GM12878 (cell line): ENCODE measurements at regions not wholly inside any gene's neighbourhood (a gene's known extent, or its start where the extent isn't known, plus 50 kb on each side); places are given as distances from the start of the nearest gene placed in this dataset.

Experiments
- ATAC-seq: fragments of 200-7000 bp; cut with Tn5 transposase; 3 replicates; pipeline ENCODE4 v1.9.1; 2020; ENCODE audit warnings: mild to moderate bottlenecking, moderate library complexity
- BruUV-seq: library from RNA; stranded (reverse); fragments of 400-500 nt; replicated peaks from 2 replicates; lab custom pipeline; 2021; lab: Mats Ljungman, UMichigan
- CTCF ChIA-PET: fragments of 300-600 bp; sonication (Branson Sonifier 250); formaldehyde crosslinking; extraction: SDS; loops from one replicate; lab custom pipeline; 2021; ENCODE audit warnings: inconsistent platforms; lab: Yijun Ruan, JAX
- POLR2A ChIA-PET: fragments of 350-600 bp; formaldehyde crosslinking; extraction: SDS; loops from one replicate; lab custom pipeline; 2021; ENCODE audit warnings: inconsistent platforms; lab: Charles Lee
- RAD21 ChIA-PET: fragments of 300-600 bp; sonication (Branson Sonifier 250); formaldehyde crosslinking; loops from one replicate; lab custom pipeline; 2023; ENCODE audit warnings: antibody characterized with exemption; ENCODE audit not compliant: unreplicated experiment; lab: Charles Lee
- SMC1A ChIA-PET: fragments of 300-600 bp; sonication (Branson Sonifier 250); formaldehyde crosslinking; loops from one replicate; lab custom pipeline; 2023; ENCODE audit not compliant: unreplicated experiment, uncharacterized antibody; lab: Charles Lee
- DNase-seq: peaks from one replicate; pipeline ENCODE4 v3.0.0-alpha.2; 2011; ENCODE audit warnings: low read depth, low spot score
- FAIRE-seq: peaks from 3 replicates; lab custom pipeline; 2011; peaks lifted over from hg19 to GRCh38; lab: Jason Lieb, UNC
- H2AFZ ChIP-seq: 2 replicates; pipeline ENCODE4 v1.6.0; 2011; ENCODE audit warnings: low read depth, low read length, control low read depth; ENCODE audit not compliant: control insufficient read depth
- H3K27ac ChIP-seq: 2 replicates; pipeline ENCODE4 v1.5.1; 2011; ENCODE audit warnings: control low read depth; ENCODE audit not compliant: control insufficient read depth, insufficient read depth
- H3K27me3 ChIP-seq, 2 experiments: replicated peaks in 1 of 2; 2 replicates each; pipeline versions ENCODE4 v1.6.0 to v1.6.1; 2011; ENCODE audit warnings: low read length in 1 of 2; ENCODE audit not compliant: control insufficient read depth in 2 of 2, insufficient read depth in 2 of 2
- H3K36me3 ChIP-seq, 2 experiments: 2 replicates each; pipeline ENCODE4 v1.5.1; 2011; ENCODE audit warnings: low read length in 1 of 2; ENCODE audit not compliant: control insufficient read depth in 2 of 2, insufficient read depth in 2 of 2
- H3K4me1 ChIP-seq: 2 replicates; pipeline ENCODE4 v1.6.1; 2011; ENCODE audit warnings: mild to moderate bottlenecking, low read length, moderate library complexity, mixed read lengths; ENCODE audit not compliant: control insufficient read depth, insufficient read depth
- H3K4me2 ChIP-seq: 2 replicates; pipeline ENCODE4 v1.6.0; 2011; ENCODE audit warnings: control low read depth; ENCODE audit not compliant: control insufficient read depth, insufficient read depth
- H3K4me3 ChIP-seq: fragments of 200-600 bp; sonication (generic); 2 replicates; pipeline ENCODE4 v1.5.1; 2016
- H3K79me2 ChIP-seq: 2 replicates; pipeline ENCODE4 v1.6.0; 2011; ENCODE audit warnings: low read length; ENCODE audit not compliant: control insufficient read depth, insufficient read depth
- H3K9ac ChIP-seq: 2 replicates; pipeline ENCODE4 v1.8.0; 2011; ENCODE audit warnings: low read length, control low read depth, mixed read lengths; ENCODE audit not compliant: control insufficient read depth, insufficient read depth
- H3K9me3 ChIP-seq: replicated peaks from 3 replicates; pipeline ENCODE4 v1.5.1; 2011; ENCODE audit warnings: mild to moderate bottlenecking, low read length; ENCODE audit not compliant: control insufficient read depth, insufficient read depth
- H4K20me1 ChIP-seq: 2 replicates; pipeline ENCODE4 v1.6.0; 2011; ENCODE audit not compliant: control insufficient read depth, insufficient read depth
- CHD2 ChIP-seq: IDR thresholded peaks from 2 replicates; pipeline ENCODE4 v1.6.1; 2011; ENCODE audit warnings: low read depth, low read length, improper control_type of control experiment, borderline replicate concordance
- CREM ChIP-seq: IDR thresholded peaks from 2 replicates; pipeline ENCODE4 v1.6.1; 2014; ENCODE audit warnings: antibody characterized with exemption, low read depth
- HDAC2 ChIP-seq: fragments of 200-600 bp; sonication (generic); IDR thresholded peaks from 2 replicates; pipeline ENCODE4 v1.6.1; 2017
- JUNB ChIP-seq: IDR thresholded peaks from 2 replicates; pipeline ENCODE4 v1.6.1; 2016; ENCODE audit warnings: antibody characterized with exemption, mild to moderate bottlenecking
- KAT2A ChIP-seq: conservative IDR thresholded peaks from 2 replicates; pipeline ENCODE4 v1.6.1; 2011; ENCODE audit warnings: low read depth, low read length; ENCODE audit not compliant: control insufficient read depth
- MYB ChIP-seq: fragments of 150-350 bp; IDR thresholded peaks from 2 replicates; pipeline ENCODE4 v1.6.1; 2014; ENCODE audit warnings: mild to moderate bottlenecking, low read depth, low read length, borderline replicate concordance
- NBN ChIP-seq: fragments of 450-650 bp; IDR thresholded peaks from 2 replicates; pipeline ENCODE4 v1.6.1; 2016
- NRF1 ChIP-seq: conservative IDR thresholded peaks from 2 replicates; pipeline ENCODE4 v1.6.1; 2011; ENCODE audit warnings: mild to moderate bottlenecking, low read depth, low read length, improper control_type of control experiment
- PML ChIP-seq: IDR thresholded peaks from 2 replicates; pipeline ENCODE4 v1.6.1; 2012; ENCODE audit warnings: low read length, inconsistent platforms
- SIN3A ChIP-seq: IDR thresholded peaks from 2 replicates; pipeline ENCODE4 v1.6.1; 2012; ENCODE audit warnings: low read depth, low read length, improper control_type of control experiment
- SREBF2 ChIP-seq: IDR thresholded peaks from 2 replicates; pipeline ENCODE4 v1.6.1; 2012; ENCODE audit warnings: mild to moderate bottlenecking, low read length
- SRF ChIP-seq, 2 experiments: IDR thresholded peaks; 2 replicates each; pipeline ENCODE4 v1.6.1; 2011; ENCODE audit warnings: low read depth in 2 of 2, low read length in 2 of 2, mild to moderate bottlenecking in 1 of 2, moderate library complexity in 1 of 2
- TARDBP ChIP-seq: IDR thresholded peaks from 2 replicates; pipeline ENCODE4 v1.6.1; 2016; ENCODE audit warnings: borderline replicate concordance
- WRNIP1 ChIP-seq: IDR thresholded peaks from 2 replicates; pipeline ENCODE4 v1.6.1; 2011; ENCODE audit warnings: low read depth, low read length, improper control_type of control experiment, borderline replicate concordance
- WGBS: methylation state at CpG from one replicate; pipeline ENCODE4 v1.1.6; 2016; ENCODE audit warnings: low lambda C conversion rate; ENCODE audit not compliant: insufficient replicate concordance, insufficient coverage; ENCODE audit errors: missing lambda C conversion rate; 5-methylcytosine and 5-hydroxymethylcytosine counted together
- in situ Hi-C: fragments of 300-500 bp; cut with MboI; formaldehyde crosslinking; loops from 9 replicates; pipeline ENCODE4 v1.14.3; 2018; ENCODE audit warnings: mixed read lengths
- intact Hi-C: fragments of 100-400 bp; cut with micrococcal nuclease; formaldehyde crosslinking; loops from one replicate; pipeline ENCODE4 v1.14.2; 2022; ENCODE audit not compliant: unreplicated experiment
- TF ChIP-seq, protein P1 (sequence below): IDR thresholded peaks from 2 replicates; pipeline ENCODE4 v1.6.1; 2012; ENCODE audit warnings: low read depth, low read length, improper control_type of control experiment
- TF ChIP-seq, protein P2 (sequence below): IDR thresholded peaks from 2 replicates; pipeline ENCODE4 v1.6.1; 2011; ENCODE audit warnings: borderline replicate concordance, low read depth, mild to moderate bottlenecking, moderate library complexity, mixed read lengths, low read length; ENCODE audit not compliant: insufficient read depth; ENCODE audit errors: extremely low read length
- TF ChIP-seq, protein P3 (sequence below): fragments of 450-650 bp; IDR thresholded peaks from 2 replicates; pipeline ENCODE4 v1.6.1; 2017; ENCODE audit warnings: mild to moderate bottlenecking, moderate library complexity

DNA sequence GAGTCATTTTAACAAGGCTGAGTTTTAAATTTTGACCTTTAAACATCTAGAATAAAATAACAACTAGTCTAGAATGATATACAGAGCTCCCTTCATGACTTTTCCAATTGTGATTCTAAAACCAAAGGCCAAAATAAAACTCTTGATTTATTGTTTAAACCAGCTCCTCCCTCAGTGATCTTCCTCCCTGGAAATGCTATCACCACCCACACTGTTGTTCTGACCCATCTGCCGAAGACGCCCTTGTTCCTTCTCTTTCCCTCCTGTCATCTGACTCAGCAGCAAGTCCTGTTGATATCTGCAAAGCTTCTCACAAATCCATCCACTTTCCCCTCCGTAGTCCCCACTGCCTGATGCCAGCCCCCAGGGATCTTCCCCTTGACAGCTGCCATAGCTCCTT is 231.6 kb upstream of the DYNLRB2 start:
- CTCF ChIA-PET: no interaction called here

DNA sequence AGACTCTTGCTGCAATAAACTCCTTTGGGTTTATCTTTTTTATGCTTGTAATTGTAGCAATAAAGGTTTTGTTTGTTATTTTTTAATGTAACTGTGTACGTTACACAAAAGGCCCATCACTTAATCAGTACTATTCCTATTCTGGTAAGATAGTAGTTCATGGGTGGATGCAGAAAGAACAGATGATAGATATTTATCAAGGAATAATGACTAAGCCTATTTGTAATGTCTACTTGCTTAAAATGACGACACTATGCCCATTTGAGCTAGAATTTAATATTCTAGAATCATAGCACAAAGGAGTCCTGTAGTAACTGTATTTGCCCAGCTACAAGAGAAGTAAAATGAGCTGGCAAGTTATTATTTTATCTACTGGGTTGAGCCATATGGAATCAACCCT is 235.4 kb upstream of the DYNLRB2 start:
- BruUV-seq: no TSS peak
- SMC1A ChIA-PET: no interaction called here
- intact Hi-C loops: no loop called here
- no peak for DNase-seq
- no peak overlapping the region for H2AFZ ChIP-seq
- POLR2A ChIA-PET: no interaction called here
- no peaks in the 10 kb centered on the region for H3K9me3 ChIP-seq
- no peaks in the 10 kb centered on the region for H3K36me3 ChIP-seq
- no peak overlapping the region for H3K4me2 ChIP-seq
- H3K79me2 ChIP-seq: no peaks in the 10 kb centered on the region
- H3K9ac ChIP-seq: no peak overlapping the region
- H3K27ac ChIP-seq: no peak overlapping the region
- H3K4me3 ChIP-seq: no peak overlapping the region
- in situ Hi-C loops: no loop called here
- 0% methylated on average over 2 of the region's 2 CpGs for WGBS
- H3K4me1 ChIP-seq: no peaks in the 10 kb centered on the region
- H3K27me3 ChIP-seq: no peaks in the 10 kb centered on the region
- H4K20me1 ChIP-seq: no peaks in the 10 kb centered on the region
- CTCF ChIA-PET: no interaction called here
- FAIRE-seq: no peak
- no peak for ATAC-seq
- RAD21 ChIA-PET: no interaction called here
- TF ChIP-seq, protein P1, sequence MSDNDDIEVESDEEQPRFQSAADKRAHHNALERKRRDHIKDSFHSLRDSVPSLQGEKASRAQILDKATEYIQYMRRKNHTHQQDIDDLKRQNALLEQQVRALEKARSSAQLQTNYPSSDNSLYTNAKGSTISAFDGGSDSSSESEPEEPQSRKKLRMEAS: no peak
- TF ChIP-seq SIN3A: no peak
- TF ChIP-seq NRF1: no peak
- TF ChIP-seq, protein P2, sequence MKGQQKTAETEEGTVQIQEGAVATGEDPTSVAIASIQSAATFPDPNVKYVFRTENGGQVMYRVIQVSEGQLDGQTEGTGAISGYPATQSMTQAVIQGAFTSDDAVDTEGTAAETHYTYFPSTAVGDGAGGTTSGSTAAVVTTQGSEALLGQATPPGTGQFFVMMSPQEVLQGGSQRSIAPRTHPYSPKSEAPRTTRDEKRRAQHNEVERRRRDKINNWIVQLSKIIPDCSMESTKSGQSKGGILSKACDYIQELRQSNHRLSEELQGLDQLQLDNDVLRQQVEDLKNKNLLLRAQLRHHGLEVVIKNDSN: no peak
- no peak for TF ChIP-seq TARDBP
- TF ChIP-seq NBN: no peak
- TF ChIP-seq WRNIP1: no peak
- no peak for TF ChIP-seq CHD2
- TF ChIP-seq, protein P3, sequence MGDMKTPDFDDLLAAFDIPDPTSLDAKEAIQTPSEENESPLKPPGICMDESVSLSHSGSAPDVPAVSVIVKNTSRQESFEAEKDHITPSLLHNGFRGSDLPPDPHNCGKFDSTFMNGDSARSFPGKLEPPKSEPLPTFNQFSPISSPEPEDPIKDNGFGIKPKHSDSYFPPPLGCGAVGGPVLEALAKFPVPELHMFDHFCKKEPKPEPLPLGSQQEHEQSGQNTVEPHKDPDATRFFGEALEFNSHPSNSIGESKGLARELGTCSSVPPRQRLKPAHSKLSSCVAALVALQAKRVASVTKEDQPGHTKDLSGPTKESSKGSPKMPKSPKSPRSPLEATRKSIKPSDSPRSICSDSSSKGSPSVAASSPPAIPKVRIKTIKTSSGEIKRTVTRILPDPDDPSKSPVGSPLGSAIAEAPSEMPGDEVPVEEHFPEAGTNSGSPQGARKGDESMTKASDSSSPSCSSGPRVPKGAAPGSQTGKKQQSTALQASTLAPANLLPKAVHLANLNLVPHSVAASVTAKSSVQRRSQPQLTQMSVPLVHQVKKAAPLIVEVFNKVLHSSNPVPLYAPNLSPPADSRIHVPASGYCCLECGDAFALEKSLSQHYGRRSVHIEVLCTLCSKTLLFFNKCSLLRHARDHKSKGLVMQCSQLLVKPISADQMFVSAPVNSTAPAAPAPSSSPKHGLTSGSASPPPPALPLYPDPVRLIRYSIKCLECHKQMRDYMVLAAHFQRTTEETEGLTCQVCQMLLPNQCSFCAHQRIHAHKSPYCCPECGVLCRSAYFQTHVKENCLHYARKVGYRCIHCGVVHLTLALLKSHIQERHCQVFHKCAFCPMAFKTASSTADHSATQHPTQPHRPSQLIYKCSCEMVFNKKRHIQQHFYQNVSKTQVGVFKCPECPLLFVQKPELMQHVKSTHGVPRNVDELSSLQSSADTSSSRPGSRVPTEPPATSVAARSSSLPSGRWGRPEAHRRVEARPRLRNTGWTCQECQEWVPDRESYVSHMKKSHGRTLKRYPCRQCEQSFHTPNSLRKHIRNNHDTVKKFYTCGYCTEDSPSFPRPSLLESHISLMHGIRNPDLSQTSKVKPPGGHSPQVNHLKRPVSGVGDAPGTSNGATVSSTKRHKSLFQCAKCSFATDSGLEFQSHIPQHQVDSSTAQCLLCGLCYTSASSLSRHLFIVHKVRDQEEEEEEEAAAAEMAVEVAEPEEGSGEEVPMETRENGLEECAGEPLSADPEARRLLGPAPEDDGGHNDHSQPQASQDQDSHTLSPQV: no peak
- TF ChIP-seq CREM: no peak
- TF ChIP-seq PML: no peak
- no peak for TF ChIP-seq KAT2A
- no peak for TF ChIP-seq HDAC2

More for the DNA sequence above, 231.6 kb upstream of the DYNLRB2 start:
- SMC1A ChIA-PET: no interaction called here
- ATAC-seq (no peak), FAIRE-seq (no peak), DNase-seq (no peak)
- no peaks in the 10 kb centered on the region for H3K4me1 ChIP-seq
- H2AFZ ChIP-seq: no peak overlapping the region
- no peak overlapping the region for H3K9ac ChIP-seq
- in situ Hi-C loops (no loop called here), intact Hi-C loops (no loop called here)
- WGBS: 54% methylated on average over 3 of the region's 3 CpGs
- no peaks in the 10 kb centered on the region for H3K36me3 ChIP-seq
- no peak overlapping the region for H3K4me3 ChIP-seq
- no peaks in the 10 kb centered on the region for H3K9me3 ChIP-seq
- RAD21 ChIA-PET: no interaction called here
- H3K27me3 ChIP-seq: no peaks in the 10 kb centered on the region
- BruUV-seq: no TSS peak
- no peaks in the 10 kb centered on the region for H4K20me1 ChIP-seq
- no peak overlapping the region for H3K27ac ChIP-seq
- H3K4me2 ChIP-seq: no peak overlapping the region
- POLR2A ChIA-PET: no interaction called here
- no peak for TF ChIP-seq MYB
- TF ChIP-seq SREBF2: no peak
- TF ChIP-seq SRF (IDR thresholded peaks at IDR 0.05; ENCODE audit: low read depth in 2 of 2, low read length in 2 of 2): no peak
- TF ChIP-seq JUNB: no peak
- H3K79me2 ChIP-seq: no peaks in the 10 kb centered on the region
